WTC11 (cell line): ENCODE measurements at regions not wholly inside any gene's neighbourhood (a gene's known extent, or its start where the extent isn't known, plus 50 kb on each side); places are given as distances from the start of the nearest gene placed in this dataset.

Experiments used
- ARID4B ChIP-seq: sonication (generic); formaldehyde crosslinking; IDR thresholded peaks from 2 replicates; pipeline ENCODE4 v1.8.0; 2023; ENCODE audit warnings: missing genetic modification reagents, mild to moderate bottlenecking, borderline replicate concordance
- ATF3 ChIP-seq: sonication (generic); formaldehyde crosslinking; conservative IDR thresholded peaks from 2 replicates; pipeline ENCODE4 v1.8.1; 2022; ENCODE audit warnings: mild to moderate bottlenecking, missing genetic modification reagents
- CBFB ChIP-seq: sonication (generic); formaldehyde crosslinking; IDR thresholded peaks from 2 replicates; pipeline ENCODE4 v1.8.1; 2022; ENCODE audit warnings: mild to moderate bottlenecking, low read depth, missing genetic modification reagents
- CREM ChIP-seq: sonication (generic); formaldehyde crosslinking; IDR thresholded peaks from 2 replicates; pipeline ENCODE4 v1.8.1; 2022; ENCODE audit warnings: mild to moderate bottlenecking, missing genetic modification reagents, moderate library complexity
- CTCF ChIP-seq: fragments of 200-600 bp; IDR thresholded peaks from 2 replicates; pipeline ENCODE4 v1.8.0; 2022; ENCODE audit warnings: antibody characterized with exemption
- JUN ChIP-seq: sonication (generic); formaldehyde crosslinking; IDR thresholded peaks from 2 replicates; pipeline ENCODE4 v1.8.0; 2023; ENCODE audit warnings: mild to moderate bottlenecking, missing genetic modification reagents
- NR2C2 ChIP-seq: sonication (generic); formaldehyde crosslinking; IDR thresholded peaks from 2 replicates; pipeline ENCODE4 v1.8.0; 2022; ENCODE audit warnings: mild to moderate bottlenecking, missing genetic modification reagents
- RELA ChIP-seq: sonication (generic); formaldehyde crosslinking; IDR thresholded peaks from 2 replicates; pipeline ENCODE4 v1.8.1; 2022; ENCODE audit warnings: missing genetic modification reagents, mild to moderate bottlenecking, borderline replicate concordance
- SMAD4 ChIP-seq: sonication (generic); formaldehyde crosslinking; IDR thresholded peaks from 2 replicates; pipeline ENCODE4 v1.8.0; 2022; ENCODE audit warnings: mild to moderate bottlenecking, missing genetic modification reagents
- USF1 ChIP-seq: sonication (generic); formaldehyde crosslinking; IDR thresholded peaks from 2 replicates; pipeline ENCODE4 v1.8.0; 2022; ENCODE audit warnings: mild to moderate bottlenecking, missing genetic modification reagents
- ZBTB21 ChIP-seq: sonication (generic); formaldehyde crosslinking; IDR thresholded peaks from 2 replicates; pipeline ENCODE4 v1.8.1; 2023; ENCODE audit warnings: mild to moderate bottlenecking, missing genetic modification reagents, borderline replicate concordance
- ZNF138 ChIP-seq: sonication (generic); formaldehyde crosslinking; conservative IDR thresholded peaks from 2 replicates; pipeline ENCODE4 v1.8.1; 2022; ENCODE audit warnings: mild to moderate bottlenecking, moderate library complexity, missing genetic modification reagents

GRCh38 chr5:60455589-60455988, 244.4 kb downstream of the DEPDC1B start:
- TF ChIP-seq SMAD4 (CRISPR knock-in tag): no peak
- TF ChIP-seq CTCF: no peak
- no peak for TF ChIP-seq ZBTB21
- TF ChIP-seq RELA (CRISPR knock-in tag): no peak
- no peak for TF ChIP-seq ATF3 (CRISPR knock-in tag)
- no peak for TF ChIP-seq JUN (CRISPR knock-in tag)
- no peak for TF ChIP-seq CBFB
- no peak for TF ChIP-seq ZNF138 (CRISPR knock-in tag)
- no peak for TF ChIP-seq CREM (CRISPR knock-in tag)
- TF ChIP-seq USF1: no peak
- TF ChIP-seq NR2C2 (CRISPR knock-in tag): no peak
- TF ChIP-seq ARID4B (CRISPR knock-in tag): no peak
